ENCODE measurements at regions not wholly inside any gene's neighbourhood (a gene's known extent, or its start where the extent isn't known, plus 50 kb on each side); places are given as distances from the start of the nearest gene placed in this dataset.
A peak's percentile ranks its signal among the peaks of the same experiment; 100 is the strongest.

DNA sequence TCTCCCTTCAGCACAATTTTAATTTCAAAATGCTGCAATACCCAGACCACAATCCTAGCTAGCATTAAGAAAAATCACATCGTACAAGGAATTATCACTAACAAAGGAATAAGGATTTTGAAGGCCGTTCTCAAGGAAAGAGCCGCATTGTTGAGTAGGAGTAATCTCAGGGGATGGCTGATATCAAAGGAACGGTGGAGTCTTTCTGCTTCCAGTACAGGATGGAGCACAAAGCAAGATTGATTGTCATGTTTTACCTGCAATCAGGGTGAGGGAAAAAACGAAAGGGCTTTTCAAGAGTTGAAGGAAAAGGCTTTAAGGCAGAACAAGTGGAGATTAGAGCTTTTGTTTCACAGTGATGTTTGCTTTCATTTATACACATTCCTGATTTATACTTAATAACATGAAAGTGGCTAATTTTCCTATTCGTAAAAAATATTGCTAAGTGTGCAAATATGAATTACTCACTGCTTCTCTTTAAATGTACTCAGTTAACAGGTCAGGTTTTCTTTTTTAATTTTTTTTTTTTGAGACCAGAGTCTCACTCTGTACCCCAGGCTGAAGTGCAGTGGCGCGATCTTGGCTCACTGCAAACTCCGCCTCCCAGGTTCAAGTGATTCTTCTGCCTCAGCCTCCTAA lies 207.0 kb downstream of the TRIML1 start:
- Histone ChIP-seq H2BK15ac (ENCODE audit: low read depth, low read length) (no peak overlapping the region), H3K23ac (ENCODE audit: low read depth, low read length) (no peak overlapping the region), H3K4me2 (ENCODE audit: low read depth, low read length) (no peak overlapping the region), H2BK120ac (ENCODE audit: low read depth, low read length) (no peak overlapping the region), H2BK5ac (ENCODE audit: low read depth, low read length, poor library complexity, severe bottlenecking) (no peak overlapping the region), H3K27ac (ENCODE audit: insufficient read depth, low read length) (no peak overlapping the region), H3K36me3 (ENCODE audit: control insufficient read depth, insufficient read depth, low read length) (no peaks in the 10 kb centered on the region), H4K8ac (ENCODE audit: low read depth in 2 of 2, low read length in 2 of 2) (no peak overlapping the region), H2BK20ac (ENCODE audit: low read depth, low read length) (no peak overlapping the region), H2AK9ac (replicated peaks; ENCODE audit: low read depth, low read length, poor library complexity) (no peak overlapping the region), H4K5ac (ENCODE audit: low read depth, low read length) (no peak overlapping the region), H3K9me3 (ENCODE audit: control insufficient read depth, insufficient read depth, low read length) (no peaks in the 10 kb centered on the region), H4K20me1 (ENCODE audit: insufficient read depth, low read length) (no peaks in the 10 kb centered on the region), H2AK5ac (ENCODE audit: low read depth, low read length) (no peak overlapping the region), H3K56ac (ENCODE audit: extremely low read depth, insufficient read depth, low read length) (no peak overlapping the region), H2AFZ (replicated peaks; ENCODE audit: low read length, poor library complexity) (no peak overlapping the region), H3K4ac (ENCODE audit: low read depth, low read length) (no peak overlapping the region), H3K79me1 (ENCODE audit: low read depth in 1 of 2, low read length in 2 of 2) (no peaks in the 10 kb centered on the region), H3K14ac (replicated peaks; ENCODE audit: low read depth, low read length) (no peak overlapping the region), H3K4me1 (ENCODE audit: control insufficient read depth, insufficient read depth, low read length) (no peaks in the 10 kb centered on the region), H4K91ac (ENCODE audit: insufficient read depth, low read depth, low read length) (no peak overlapping the region), H3K9ac (ENCODE audit: low read depth, low read length) (no peak overlapping the region), H3K27me3 (ENCODE audit: control insufficient read depth, insufficient read depth, low read length) (no peaks in the 10 kb centered on the region), H3K4me3 (ENCODE audit: insufficient read depth, low read depth, low read length) (no peak overlapping the region), H3K9me1 (ENCODE audit: insufficient read depth, low read length) (no peaks in the 10 kb centered on the region), H3K18ac (ENCODE audit: low read depth, low read length) (no peak overlapping the region)
- in situ Hi-C loops (cut with MboI; ENCODE audit: low sequenced_read_pairs) = no loop called here
- peak; percentile 56 for TF ChIP-seq MAFK (IDR thresholded peaks at IDR 0.05; ENCODE audit: low read depth, low read length)
- TF ChIP-seq, protein P1, sequence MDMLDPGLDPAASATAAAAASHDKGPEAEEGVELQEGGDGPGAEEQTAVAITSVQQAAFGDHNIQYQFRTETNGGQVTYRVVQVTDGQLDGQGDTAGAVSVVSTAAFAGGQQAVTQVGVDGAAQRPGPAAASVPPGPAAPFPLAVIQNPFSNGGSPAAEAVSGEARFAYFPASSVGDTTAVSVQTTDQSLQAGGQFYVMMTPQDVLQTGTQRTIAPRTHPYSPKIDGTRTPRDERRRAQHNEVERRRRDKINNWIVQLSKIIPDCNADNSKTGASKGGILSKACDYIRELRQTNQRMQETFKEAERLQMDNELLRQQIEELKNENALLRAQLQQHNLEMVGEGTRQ (IDR thresholded peaks at IDR 0.05; ENCODE audit: low read depth, low read length) = no peak
- DNase-seq (no peak), ATAC-seq (ENCODE audit: low read depth) (no peak)
- intact Hi-C loops (cut with micrococcal nuclease) = no loop called here
- no CpG with 5 or more reads among the region's 9 CpGs for WGBS, 2 experiments (ENCODE audit: extremely low coverage in 2 of 2, insufficient read length in 1 of 2)
- ChIA-PET POLR2A (ENCODE audit: unreplicated experiment) (no interaction called here), CTCF (no interaction called here)
- BruUV-seq (replicated peaks) = no TSS peak
- dilution Hi-C loops (cut with HindIII; ENCODE audit: low sequenced_read_pairs, unreplicated experiment) = no loop called here

Data from IMR-90 (cell line).